ENCODE measurements at regions not wholly inside any gene's neighbourhood (a gene's known extent, or its start where the extent isn't known, plus 50 kb on each side); places are given as distances from the start of the nearest gene placed in this dataset.

DNA sequence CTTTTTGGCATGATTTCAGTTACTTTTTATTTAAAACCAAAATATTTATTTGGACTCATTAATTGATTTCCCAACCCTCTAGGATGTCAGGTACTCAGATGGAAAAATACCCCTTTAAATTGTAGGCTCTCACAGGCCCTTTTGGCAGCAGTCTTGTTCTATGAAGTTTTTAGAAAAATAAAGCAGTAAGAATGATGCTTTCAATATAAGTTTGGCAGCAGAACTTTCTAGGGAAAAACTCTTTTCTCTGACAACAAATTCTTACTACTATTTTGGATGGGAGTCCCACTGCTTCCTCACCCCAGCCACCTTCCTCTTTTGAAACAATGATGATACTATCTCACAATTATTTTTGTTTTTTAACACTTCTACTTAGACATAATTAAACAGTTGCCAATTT, 581.6 kb upstream of the SGCG start:
- Histone ChIP-seq H4K20me1 (replicated peaks; ENCODE audit: insufficient read depth) (no peaks in the 10 kb centered on the region), H3K27me3 (ENCODE audit: insufficient read depth) (no peaks in the 10 kb centered on the region), H3K27ac (ENCODE audit: low read depth) (no peak overlapping the region), H3K36me3 (ENCODE audit: insufficient read depth) (no peaks in the 10 kb centered on the region), H3K4me1 (ENCODE audit: insufficient read depth) (no peaks in the 10 kb centered on the region), H3K4me3 (no peak overlapping the region), H3K9me2 (ENCODE audit: insufficient read depth) (no peaks in the 10 kb centered on the region), H3K4me2 (no peak overlapping the region), H3K79me2 (replicated peaks; ENCODE audit: insufficient read depth) (no peaks in the 10 kb centered on the region), H2AFZ (no peak overlapping the region), H3F3A (replicated peaks; ENCODE audit: low read depth) (no peaks in the 10 kb centered on the region)
- H3K4me1 Mint-ChIP-seq: no peaks in the 10 kb centered on the region
- TF ChIP-seq ZNF331 (CRISPR knock-in tag; IDR thresholded peaks at IDR 0.05; ENCODE audit: low read depth): no peak
- TF ChIP-seq NANOG (IDR thresholded peaks at IDR 0.05; ENCODE audit: borderline replicate concordance): no peak
- TF ChIP-seq ZNF114 (CRISPR knock-in tag; IDR thresholded peaks at IDR 0.05): no peak
- no peak for TF ChIP-seq EZH2phosphoT487 (IDR thresholded peaks at IDR 0.05; ENCODE audit: unreplicated experiment)
- TF ChIP-seq, protein P1, sequence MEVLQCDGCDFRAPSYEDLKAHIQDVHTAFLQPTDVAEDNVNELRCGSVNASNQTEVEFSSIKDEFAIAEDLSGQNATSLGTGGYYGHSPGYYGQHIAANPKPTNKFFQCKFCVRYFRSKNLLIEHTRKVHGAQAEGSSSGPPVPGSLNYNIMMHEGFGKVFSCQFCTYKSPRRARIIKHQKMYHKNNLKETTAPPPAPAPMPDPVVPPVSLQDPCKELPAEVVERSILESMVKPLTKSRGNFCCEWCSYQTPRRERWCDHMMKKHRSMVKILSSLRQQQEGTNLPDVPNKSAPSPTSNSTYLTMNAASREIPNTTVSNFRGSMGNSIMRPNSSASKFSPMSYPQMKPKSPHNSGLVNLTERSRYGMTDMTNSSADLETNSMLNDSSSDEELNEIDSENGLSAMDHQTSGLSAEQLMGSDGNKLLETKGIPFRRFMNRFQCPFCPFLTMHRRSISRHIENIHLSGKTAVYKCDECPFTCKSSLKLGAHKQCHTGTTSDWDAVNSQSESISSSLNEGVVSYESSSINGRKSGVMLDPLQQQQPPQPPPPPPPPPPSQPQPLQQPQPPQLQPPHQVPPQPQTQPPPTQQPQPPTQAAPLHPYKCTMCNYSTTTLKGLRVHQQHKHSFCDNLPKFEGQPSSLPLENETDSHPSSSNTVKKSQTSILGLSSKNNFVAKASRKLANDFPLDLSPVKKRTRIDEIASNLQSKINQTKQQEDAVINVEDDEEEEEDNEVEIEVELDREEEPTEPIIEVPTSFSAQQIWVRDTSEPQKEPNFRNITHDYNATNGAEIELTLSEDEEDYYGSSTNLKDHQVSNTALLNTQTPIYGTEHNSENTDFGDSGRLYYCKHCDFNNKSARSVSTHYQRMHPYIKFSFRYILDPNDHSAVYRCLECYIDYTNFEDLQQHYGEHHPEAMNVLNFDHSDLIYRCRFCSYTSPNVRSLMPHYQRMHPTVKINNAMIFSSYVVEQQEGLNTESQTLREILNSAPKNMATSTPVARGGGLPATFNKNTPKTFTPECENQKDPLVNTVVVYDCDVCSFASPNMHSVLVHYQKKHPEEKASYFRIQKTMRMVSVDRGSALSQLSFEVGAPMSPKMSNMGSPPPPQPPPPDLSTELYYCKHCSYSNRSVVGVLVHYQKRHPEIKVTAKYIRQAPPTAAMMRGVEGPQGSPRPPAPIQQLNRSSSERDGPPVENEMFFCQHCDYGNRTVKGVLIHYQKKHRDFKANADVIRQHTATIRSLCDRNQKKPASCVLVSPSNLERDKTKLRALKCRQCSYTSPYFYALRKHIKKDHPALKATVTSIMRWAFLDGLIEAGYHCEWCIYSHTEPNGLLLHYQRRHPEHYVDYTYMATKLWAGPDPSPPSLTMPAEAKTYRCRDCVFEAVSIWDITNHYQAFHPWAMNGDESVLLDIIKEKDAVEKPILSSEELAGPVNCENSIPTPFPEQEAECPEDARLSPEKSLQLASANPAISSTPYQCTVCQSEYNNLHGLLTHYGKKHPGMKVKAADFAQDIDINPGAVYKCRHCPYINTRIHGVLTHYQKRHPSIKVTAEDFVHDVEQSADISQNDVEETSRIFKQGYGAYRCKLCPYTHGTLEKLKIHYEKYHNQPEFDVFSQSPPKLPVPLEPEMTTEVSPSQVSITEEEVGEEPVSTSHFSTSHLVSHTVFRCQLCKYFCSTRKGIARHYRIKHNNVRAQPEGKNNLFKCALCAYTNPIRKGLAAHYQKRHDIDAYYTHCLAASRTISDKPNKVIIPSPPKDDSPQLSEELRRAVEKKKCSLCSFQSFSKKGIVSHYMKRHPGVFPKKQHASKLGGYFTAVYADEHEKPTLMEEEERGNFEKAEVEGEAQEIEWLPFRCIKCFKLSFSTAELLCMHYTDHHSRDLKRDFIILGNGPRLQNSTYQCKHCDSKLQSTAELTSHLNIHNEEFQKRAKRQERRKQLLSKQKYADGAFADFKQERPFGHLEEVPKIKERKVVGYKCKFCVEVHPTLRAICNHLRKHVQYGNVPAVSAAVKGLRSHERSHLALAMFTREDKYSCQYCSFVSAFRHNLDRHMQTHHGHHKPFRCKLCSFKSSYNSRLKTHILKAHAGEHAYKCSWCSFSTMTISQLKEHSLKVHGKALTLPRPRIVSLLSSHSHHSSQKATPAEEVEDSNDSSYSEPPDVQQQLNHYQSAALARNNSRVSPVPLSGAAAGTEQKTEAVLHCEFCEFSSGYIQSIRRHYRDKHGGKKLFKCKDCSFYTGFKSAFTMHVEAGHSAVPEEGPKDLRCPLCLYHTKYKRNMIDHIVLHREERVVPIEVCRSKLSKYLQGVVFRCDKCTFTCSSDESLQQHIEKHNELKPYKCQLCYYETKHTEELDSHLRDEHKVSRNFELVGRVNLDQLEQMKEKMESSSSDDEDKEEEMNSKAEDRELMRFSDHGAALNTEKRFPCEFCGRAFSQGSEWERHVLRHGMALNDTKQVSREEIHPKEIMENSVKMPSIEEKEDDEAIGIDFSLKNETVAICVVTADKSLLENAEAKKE (CRISPR knock-in tag; IDR thresholded peaks at IDR 0.05): no peak
- TF ChIP-seq STAT1 (IDR thresholded peaks at IDR 0.05; ENCODE audit: unreplicated experiment): no peak
- no peak for TF ChIP-seq CREB1 (CRISPR knock-in tag; IDR thresholded peaks at IDR 0.05; ENCODE audit: low read depth)
- no peak for TF ChIP-seq ETS1 (IDR thresholded peaks at IDR 0.05)
- TF ChIP-seq, protein P2, sequence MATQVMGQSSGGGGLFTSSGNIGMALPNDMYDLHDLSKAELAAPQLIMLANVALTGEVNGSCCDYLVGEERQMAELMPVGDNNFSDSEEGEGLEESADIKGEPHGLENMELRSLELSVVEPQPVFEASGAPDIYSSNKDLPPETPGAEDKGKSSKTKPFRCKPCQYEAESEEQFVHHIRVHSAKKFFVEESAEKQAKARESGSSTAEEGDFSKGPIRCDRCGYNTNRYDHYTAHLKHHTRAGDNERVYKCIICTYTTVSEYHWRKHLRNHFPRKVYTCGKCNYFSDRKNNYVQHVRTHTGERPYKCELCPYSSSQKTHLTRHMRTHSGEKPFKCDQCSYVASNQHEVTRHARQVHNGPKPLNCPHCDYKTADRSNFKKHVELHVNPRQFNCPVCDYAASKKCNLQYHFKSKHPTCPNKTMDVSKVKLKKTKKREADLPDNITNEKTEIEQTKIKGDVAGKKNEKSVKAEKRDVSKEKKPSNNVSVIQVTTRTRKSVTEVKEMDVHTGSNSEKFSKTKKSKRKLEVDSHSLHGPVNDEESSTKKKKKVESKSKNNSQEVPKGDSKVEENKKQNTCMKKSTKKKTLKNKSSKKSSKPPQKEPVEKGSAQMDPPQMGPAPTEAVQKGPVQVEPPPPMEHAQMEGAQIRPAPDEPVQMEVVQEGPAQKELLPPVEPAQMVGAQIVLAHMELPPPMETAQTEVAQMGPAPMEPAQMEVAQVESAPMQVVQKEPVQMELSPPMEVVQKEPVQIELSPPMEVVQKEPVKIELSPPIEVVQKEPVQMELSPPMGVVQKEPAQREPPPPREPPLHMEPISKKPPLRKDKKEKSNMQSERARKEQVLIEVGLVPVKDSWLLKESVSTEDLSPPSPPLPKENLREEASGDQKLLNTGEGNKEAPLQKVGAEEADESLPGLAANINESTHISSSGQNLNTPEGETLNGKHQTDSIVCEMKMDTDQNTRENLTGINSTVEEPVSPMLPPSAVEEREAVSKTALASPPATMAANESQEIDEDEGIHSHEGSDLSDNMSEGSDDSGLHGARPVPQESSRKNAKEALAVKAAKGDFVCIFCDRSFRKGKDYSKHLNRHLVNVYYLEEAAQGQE (IDR thresholded peaks at IDR 0.05; ENCODE audit: unreplicated experiment): no peak
- no peak for TF ChIP-seq EZH2 (IDR thresholded peaks at IDR 0.05; ENCODE audit: low read depth, unreplicated experiment)
- no peak for TF ChIP-seq POLR2AphosphoS5 (IDR thresholded peaks at IDR 0.05; ENCODE audit: low read depth)
- H3K9me3 Mint-ChIP-seq: peaks cover 8% of the 10 kb centered on the region
- no peak overlapping the region for H3K27ac Mint-ChIP-seq
- ATAC-seq: no peak
- H3K36me3 Mint-ChIP-seq (ENCODE audit: low read depth): no peaks in the 10 kb centered on the region
- no peak overlapping the region for H3K4me3 Mint-ChIP-seq
- no peaks in the 10 kb centered on the region for H3K27me3 Mint-ChIP-seq (ENCODE audit: insufficient read depth, low read depth, poor library complexity)
- no peak for DNase-seq (ENCODE audit: low spot score)

All from GM23338 (cell line).